RCC 7860 (cell line): ENCODE measurements at regions not wholly inside any gene's neighbourhood (a gene's known extent, or its start where the extent isn't known, plus 50 kb on each side); places are given as distances from the start of the nearest gene placed in this dataset.
"Not testable (repeated sequence)": the region's sequence is repeated elsewhere in the genome, so short reads cannot be mapped to it uniquely, and the experiment has no call there.

Experiments used
- DNase-seq: peaks from one replicate; pipeline ENCODE4 v3.0.0-alpha.2; 2015; ENCODE audit warnings: low spot score
- FAIRE-seq: peaks from 2 replicates; lab custom pipeline; 2012; peaks lifted over from hg19 to GRCh38; lab: Jason Lieb, UNC

DNA sequence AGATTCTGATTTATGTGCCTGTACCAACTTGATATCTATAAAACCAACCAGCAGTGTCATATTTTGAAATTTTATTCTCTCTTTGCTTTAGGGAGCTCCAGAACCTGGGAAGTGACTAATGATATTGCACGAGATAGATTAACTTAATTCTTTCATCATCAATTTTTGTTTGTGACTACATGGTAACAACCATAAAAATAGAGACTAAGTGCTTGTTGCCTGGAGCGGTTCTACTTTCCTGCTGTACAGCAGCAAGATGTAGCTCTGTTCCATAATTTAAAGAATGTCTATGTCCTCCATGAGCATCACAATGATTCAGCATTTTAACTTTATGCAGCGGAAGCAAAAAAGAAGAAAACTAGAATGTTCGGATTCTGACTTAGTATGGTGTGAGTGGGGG, 275.6 kb downstream of the KLF5 start:
- no peak for FAIRE-seq

DNA sequence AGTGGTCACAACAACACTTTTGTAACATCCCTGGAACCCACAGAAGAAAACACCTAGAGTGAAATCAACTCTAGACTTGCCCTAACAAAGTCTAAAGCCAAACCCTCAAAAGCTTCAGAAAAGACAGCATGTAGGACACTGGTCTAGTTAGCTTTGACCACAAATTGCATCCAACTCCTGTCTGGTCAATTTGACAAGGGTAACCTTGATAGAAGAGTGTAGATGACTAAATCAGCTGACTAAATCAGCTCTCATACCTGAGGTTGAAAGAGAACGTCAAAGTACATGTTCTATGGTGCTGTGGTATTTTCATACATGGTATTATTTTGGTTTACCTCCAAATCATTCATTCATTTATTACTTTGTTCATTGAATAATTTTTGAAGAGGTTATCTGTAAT, 272.8 kb downstream of the KLF5 start:
- FAIRE-seq (no peak), DNase-seq (no peak)

More for the DNA sequence above, 275.6 kb downstream of the KLF5 start:
- DNase-seq = no peak

DNA sequence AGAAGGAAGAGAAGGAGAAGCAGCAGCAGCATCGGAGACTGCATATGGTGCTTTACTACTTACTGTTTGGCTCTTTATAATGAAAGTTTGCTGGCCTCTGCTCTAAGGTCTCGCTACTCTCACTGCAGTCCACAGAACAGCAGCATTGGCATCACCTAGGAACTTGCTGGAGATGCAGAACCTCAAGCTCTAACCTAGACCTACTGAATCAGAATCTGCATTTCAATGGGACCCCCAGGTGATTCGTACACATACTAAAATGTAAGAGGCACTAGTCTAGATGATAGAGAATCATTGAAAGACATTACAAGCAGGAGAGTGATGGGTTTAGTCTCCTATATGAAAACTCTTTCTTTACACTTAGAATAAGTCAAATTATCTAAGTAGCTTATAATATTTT, 270.6 kb downstream of the KLF5 start:
- FAIRE-seq (no peak), DNase-seq (no peak)

DNA sequence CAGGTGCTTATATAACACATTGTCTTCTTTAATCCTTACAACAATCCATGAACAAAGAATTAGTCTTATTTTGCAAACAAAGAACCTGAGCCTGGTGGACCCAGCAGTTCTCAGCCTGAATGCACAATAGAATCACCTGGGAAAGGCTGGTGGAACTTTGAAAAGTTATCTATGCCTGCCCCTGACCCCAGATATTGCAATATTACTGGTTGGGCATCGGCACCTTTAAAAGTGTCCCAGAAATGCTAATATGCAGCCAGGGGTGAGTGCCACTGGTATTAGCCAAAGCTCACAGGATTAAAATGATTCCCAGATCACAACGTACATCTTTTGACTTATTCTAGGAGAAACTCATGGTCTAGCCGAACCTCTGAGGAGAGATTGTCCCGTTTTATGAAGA, 268.8 kb downstream of the KLF5 start:
- FAIRE-seq (no peak), DNase-seq (no peak)

DNA sequence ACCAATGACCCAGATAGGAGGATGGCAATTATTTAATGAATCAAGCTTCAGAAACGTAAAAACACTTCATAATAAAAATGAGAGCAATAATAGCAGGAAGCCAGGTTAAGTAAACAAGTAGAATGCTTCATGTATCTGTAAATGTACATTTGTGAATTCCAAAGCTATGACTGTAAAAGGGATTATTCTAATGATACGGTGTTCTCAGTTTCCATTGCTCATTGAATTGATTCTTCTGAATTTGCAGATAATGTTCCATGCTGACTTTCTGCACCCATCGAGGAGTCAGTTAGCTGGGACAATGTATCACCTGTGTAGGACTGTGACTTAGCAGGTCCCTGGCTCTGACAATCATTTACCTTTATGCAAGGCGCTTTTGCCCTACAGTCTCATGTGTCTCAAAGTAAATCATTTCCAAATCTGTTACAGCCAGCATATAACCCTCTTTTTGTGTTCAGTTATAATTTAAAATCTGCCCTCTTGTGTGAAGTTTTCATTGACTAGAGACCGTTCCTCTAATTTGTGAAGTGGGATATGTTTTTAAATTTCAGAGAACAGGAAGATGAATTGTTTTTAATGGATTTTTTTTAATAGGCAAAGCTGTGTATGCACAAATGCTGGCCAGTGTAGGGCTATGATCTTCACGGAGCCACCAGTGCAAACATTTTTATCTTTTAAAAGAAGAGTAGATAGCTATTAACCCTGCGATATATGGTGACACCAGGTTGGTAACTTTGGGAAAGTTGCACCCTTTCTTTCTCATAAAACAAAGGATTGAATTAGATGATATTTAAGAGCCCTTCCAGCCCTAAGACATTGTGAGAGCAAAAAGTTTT, 267.1 kb downstream of the KLF5 start:
- FAIRE-seq (no peak), DNase-seq (no peak)

DNA sequence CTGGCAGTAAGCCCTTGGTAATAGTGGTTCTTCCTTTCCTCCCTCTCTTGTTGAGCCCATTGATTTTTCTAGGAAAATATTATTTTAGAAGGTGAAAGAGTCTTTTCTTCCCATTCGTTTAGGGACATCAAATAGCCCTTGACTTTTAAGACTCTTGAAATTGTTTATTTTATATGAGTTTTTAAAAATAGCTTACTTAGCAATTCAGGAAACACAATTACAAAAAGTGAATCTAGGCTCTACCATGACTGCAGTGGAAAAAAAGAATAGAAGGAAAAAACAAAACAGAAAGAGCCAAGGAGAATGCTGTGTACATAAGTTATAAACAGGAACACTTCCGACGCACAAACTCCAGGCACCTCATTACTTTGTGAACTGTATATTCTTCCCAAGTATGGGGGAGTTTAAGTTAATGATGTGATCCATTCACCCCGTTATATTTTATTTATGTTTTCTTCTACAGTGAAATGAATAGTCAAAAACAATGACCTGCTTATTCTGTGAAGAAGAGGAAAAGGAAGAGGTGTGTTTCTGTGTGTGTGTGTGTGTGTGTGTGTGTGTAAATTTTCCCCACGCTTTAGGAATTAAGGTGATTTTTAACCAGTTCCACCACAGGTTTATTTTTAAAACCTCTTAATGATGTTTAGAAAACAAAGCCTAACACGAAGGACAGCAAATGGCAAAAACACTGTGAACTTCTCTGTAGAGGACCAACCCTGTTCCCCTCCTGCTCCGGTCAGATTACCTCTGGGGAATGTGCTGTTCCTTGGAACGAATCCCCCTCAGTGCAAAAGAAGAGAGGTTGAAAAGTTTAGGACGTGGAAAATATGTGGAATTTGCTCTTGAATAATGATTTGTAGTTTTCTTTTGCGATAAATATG, 266.3 kb downstream of the KLF5 start:
- FAIRE-seq (no peak), DNase-seq (no peak)

DNA sequence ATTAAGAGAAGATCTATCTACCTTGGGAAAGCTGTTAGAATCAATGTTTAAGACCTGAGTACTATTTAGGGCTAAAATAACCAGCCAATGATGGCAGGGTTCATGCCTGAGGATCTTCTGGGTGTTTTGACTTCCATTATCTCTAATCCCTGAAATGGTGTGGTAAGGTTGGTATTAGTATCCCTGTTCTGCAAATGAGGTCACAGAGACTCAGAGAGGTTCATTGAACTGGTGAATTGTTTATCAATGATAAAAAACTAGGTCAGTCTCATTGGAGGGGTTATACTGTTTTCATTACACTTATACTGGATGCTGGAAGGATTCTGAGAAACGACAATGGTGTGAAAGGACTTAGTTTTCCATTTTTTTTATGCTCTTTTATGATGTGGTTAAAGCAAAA, 264.8 kb downstream of the KLF5 start:
- FAIRE-seq (no peak), DNase-seq (no peak)

DNA sequence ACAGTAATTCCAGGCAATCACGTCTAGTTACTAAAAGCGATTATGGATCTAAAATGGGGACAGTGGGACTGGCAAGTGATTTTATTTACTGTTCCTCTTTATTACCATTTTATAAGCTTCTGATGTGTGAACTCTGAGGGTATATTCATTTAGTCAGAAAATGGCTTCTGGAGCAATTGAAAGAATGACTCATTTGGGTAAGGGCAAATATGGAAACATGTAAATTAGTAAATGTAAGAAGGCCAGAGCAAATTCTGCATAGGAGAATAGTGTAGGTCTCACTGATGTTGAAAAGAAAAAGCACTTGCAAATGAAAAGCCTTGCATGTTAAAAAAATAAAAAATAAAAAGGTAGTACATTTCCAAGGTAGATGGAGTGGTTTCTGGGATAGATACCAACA, 262.2 kb downstream of the KLF5 start:
- no peak for FAIRE-seq
- no peak for DNase-seq

DNA sequence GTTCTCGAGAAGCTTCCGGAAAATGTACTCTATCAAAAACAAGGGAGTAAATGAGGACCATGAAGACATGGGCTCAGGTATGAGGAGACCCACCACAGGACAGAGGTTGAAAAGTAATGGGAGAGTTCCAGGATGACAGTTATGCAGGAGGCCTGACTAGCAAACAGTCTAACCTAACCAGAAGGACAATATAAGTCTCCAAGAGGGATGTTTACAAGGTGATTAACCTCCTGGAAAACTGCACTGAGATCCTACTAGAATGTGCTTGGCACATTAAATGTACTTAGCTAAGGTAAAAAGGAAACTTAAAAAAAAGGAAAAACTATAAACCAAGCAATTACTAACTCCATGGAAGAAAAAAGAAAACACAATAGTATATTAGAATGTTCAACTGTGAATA, 258.3 kb downstream of the KLF5 start:
- DNase-seq (no peak), FAIRE-seq (no peak)

DNA sequence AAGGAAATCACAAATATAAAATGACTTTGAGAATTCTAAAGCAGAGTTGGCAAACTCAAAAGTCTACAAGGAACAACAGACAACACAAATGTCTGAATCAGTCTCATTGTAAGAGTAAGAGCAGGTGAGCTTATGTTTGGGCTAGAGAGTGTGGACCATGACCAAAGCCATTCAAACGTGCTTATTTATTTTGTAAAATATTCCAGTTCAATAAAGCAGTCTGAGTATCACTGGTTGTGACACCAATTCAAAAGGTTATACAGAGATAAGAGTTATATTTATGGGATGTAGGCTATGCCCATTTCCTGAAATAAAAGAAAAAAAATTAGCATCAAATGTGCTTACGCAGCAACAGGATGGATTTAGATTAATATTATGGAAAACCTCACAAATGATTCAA, 251.6 kb downstream of the KLF5 start:
- FAIRE-seq (no peak), DNase-seq (no peak)

DNA sequence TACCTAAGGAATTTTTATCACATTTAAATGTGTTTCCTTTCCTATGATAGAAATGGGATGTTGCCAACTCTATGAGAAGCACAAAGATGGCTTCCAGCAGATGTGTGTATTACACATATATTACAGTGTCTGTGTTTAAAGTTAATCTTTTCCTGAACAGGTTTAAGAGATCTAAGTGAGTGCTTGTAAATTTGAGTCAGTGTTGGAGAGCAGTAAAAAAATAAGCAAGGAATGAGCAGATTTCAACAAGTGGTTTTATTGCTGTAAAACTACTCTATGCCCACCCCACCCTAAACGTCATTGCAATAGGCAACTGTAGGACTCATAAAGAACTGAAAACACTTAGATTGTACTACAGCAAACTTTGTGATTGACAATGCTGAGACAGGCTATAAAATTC, 248.7 kb downstream of the KLF5 start:
- DNase-seq (no peak), FAIRE-seq (no peak)

DNA sequence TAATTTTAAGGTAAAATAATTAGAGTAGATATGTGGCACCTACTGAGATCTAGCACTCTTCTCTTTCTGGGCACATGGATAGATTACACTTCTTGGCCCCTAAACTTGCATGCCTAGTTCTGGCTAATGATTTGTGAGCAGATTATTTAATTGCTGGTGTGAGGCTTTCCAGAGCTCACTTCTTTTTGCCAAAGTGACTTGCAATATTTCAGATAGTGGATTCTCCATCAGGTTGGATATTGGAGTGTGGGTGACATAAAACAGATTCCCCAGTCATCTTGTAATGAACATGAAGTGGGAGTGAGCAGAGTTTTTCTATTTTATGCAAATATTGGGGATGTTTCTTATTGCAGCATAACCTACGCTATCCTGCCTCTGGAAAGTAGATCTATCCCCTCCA, 247.9 kb downstream of the KLF5 start:
- no peak for DNase-seq
- no peak for FAIRE-seq

DNA sequence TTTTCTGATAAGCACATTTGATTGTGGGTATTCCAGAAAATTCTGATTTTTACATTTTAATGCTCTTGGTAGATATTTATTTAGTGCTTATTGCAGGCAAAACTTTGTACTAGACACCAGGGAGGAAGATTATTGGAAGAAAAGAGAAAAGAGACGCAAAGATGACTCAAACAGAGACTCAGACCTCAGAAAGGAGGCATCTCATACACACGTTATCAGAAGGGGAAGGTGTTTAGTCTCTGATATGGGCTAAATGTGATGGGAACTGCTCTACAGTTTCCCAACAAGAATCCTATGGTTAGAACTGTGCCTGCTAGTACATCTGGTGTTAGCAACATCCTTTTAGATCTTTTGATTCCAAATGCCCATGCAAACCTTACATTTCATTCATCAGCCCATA, 245.6 kb downstream of the KLF5 start:
- no peak for DNase-seq
- no peak for FAIRE-seq

DNA sequence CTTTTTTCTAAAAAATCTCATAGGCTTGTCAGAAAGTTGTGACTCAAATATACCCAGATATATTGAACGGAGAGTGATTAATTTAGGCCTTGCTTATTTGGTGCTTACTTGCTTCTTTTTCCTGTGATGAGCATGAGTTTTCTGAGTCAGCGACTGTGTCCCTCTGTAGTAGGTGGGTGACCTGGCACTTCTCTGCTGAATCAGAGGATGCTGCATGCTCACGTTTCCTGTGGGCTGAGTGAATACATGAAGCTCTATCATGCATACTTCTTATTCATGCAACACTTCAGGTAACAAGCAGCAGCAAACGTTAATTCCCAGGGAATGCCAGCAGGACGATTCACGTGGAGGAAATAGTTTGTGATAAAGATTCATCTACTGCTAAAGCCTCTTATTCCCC, 245.0 kb downstream of the KLF5 start:
- DNase-seq = peak; percentile 43
- peak; percentile 24 for FAIRE-seq

DNA sequence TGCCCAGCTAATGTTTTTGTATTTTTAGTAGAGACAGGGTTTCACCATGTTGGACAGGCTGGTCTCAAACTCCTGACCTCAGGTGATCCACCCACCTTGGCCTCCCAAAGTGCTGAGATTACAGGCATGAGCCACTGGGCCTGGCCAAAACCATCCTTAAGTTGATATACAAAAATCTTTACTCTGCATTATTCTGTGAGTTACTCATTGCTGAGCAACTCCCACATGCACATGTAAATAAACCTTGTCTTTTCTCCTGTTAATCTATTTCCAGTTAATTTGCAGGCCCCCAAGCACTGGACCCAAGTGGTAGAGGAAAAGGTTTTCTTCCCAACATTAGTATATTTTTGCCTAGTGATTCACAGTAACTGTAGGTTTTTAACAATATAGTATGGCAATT, 242.8 kb downstream of the KLF5 start:
- not testable (repeated sequence) for DNase-seq, FAIRE-seq

DNA sequence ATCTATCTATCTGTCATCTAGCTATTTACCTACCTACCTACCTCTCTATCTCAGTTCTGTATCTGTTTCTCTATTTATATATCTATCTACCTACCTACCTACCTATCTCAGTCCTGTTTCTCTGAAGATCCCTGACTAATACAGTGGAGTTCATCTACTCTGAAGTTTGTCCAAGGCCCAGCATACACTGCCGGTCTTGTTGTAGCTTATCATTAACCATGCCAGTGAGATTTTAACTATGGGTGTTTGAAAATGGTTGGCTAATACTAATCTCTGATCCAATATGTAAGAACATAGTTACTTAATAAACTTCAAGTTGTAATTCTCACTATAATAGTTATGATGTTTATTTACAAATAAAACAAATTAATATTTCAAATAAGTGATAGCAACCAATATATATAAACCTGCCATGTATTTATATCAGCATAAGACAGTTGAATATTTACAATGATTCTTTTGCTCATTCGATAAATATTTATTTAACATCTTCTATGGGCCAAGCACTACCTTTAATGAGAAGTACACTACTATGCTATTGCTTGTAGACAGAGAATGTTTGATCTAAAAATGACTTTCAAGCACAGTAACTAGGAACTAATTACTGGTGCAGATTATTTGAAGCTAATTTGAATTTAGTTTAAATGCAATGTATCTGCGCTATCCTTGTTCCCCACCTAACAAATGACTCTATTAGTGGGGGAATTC, 242.1 kb downstream of the KLF5 start:
- DNase-seq = no peak
- FAIRE-seq = peak; percentile 54

DNA sequence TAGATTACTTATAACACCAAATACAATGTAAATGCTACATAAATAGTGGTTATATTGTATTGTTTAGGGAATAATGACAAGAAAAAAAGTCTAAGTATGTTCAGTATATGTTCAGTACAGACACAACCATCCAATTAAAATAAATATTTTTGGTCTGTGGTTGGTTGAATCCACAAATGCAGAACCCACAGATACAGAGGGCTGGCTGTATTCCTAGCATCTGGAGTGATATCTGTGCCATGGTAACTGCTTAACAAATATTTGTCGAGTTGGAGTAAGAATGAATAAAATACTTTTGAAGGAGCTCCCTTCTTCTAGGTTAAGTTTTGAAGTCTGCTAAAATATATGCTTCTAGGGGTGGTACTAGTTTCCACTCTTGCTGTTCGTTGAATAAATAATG, 241.0 kb downstream of the KLF5 start:
- FAIRE-seq = no peak
- DNase-seq = no peak

DNA sequence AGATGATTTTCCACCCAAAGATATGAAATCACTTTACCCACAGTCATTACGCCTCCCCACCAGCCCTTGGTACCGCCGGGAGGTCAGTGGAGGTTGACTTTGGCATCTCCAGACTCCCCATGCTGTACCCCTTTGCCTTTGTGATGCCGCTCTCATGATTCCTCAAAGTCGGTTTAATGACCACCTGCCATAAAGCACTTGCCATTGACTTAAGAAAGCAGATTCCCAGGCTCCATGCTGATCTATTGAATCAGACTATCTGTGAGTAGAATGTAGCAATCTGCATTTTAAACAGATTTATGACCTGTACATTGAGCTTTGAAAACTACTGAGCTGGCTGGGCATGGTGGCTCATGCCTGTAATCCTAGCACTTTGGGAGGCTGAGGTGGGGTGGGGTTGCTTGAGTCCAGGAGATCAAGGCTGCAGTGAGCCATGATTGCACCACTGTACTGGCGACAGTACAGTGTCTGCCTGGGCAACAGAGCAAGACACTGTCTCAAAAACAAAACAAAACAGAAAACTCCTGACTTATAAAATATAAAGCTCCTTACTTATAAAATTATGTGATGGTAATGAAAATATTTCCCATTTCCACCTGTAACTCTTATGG, 235.2 kb downstream of the KLF5 start:
- DNase-seq = no peak
- FAIRE-seq = no peak

DNA sequence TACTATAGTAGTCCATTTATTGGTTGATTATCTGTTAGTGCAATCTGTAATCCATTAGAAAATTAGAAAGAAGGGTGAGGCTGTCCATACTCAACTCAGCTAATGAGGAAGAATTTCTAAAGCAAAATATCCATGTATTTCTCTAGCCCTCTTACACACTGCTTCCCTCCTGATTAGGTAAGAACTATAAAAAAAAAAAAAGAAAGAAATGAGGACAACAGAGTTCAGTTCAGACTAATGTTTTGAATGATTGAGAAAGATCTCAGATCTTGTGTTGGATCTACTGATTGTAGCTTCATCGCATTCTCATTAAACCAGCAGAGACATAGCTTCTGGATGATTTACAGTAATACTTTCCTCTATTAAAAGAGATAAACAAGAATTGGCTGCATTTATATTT, 233.3 kb downstream of the KLF5 start:
- FAIRE-seq (no peak), DNase-seq (no peak)

DNA sequence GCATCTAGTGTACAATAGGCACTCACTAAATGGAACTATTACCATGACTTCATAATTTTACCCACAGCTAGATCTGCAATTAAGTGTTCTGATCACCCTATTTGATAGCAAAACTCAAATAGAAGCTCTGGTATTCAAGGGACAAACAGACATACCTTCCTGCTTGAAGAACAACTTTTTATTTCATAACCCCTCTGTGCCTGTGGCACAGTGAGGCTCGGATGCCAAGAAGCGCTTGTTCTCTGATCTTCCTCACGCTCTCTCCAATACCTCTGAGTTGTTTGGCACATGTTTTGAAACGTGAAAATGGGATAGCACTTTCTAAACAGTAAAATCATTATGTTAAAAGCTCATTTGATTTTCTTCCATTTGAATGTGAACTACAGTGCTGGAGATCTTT, 232.0 kb downstream of the KLF5 start:
- DNase-seq = no peak
- FAIRE-seq = no peak

DNA sequence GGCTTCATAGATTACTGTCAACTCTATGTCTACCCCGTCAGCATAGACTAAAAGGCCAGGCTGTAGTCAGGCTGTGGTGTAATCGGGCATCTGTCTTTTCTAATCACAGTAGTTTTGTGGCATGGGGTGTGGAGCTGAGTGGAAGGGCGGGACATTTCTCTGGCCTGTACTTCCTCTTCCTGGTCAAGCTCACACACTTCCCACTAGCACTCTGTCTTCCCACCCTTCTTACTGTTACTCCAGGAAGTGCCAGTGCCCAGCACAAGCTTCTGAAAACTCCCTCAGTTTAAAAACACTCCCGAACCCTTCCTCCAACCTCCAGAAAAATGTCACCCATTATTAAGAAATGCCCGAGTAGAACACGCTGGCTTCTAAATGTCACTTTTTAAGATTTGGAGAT, 229.8 kb downstream of the KLF5 start:
- DNase-seq (no peak), FAIRE-seq (no peak)
